ENCODE measurements at regions not wholly inside any gene's neighbourhood (a gene's known extent, or its start where the extent isn't known, plus 50 kb on each side); places are given as distances from the start of the nearest gene placed in this dataset.

- H3K4me3 ChIP-seq (ENCODE audit: low read depth, low read length), result no peak overlapping the region
- TF ChIP-seq CTCF (conservative IDR thresholded peaks at IDR 0.05; ENCODE audit: low read depth, low read length), result no peak
- DNase-seq (ENCODE audit: low read depth), result no peak
Observed at GRCh38 chr11:20293992-20294391, 69.5 kb upstream of the HTATIP2 start.

- no peak for TF ChIP-seq CTCF (conservative IDR thresholded peaks at IDR 0.05; ENCODE audit: low read depth, low read length)
- no peak for DNase-seq (ENCODE audit: low read depth)
- no peak overlapping the region for H3K4me3 ChIP-seq (ENCODE audit: low read depth, low read length)
Observed at GRCh38 chr11:20293531-20293930, 70.0 kb upstream of the HTATIP2 start.

GRCh38 chr11:20289732-20290131 lies 73.8 kb upstream of the HTATIP2 start:
- no peak for TF ChIP-seq CTCF (conservative IDR thresholded peaks at IDR 0.05; ENCODE audit: low read depth, low read length)
- DNase-seq (ENCODE audit: low read depth), result no peak
- no peak overlapping the region for H3K4me3 ChIP-seq (ENCODE audit: low read depth, low read length)

GRCh38 chr11:20283475-20283874 lies 80.0 kb upstream of the HTATIP2 start:
- no peak for TF ChIP-seq CTCF (conservative IDR thresholded peaks at IDR 0.05; ENCODE audit: low read depth, low read length)
- no peak overlapping the region for H3K4me3 ChIP-seq (ENCODE audit: low read depth, low read length)
- no peak for DNase-seq (ENCODE audit: low read depth)

- no peak for DNase-seq (ENCODE audit: low read depth)
- H3K4me3 ChIP-seq (ENCODE audit: low read depth, low read length), result no peak overlapping the region
- no peak for TF ChIP-seq CTCF (conservative IDR thresholded peaks at IDR 0.05; ENCODE audit: low read depth, low read length)
Observed at GRCh38 chr11:20278727-20279126, 84.8 kb upstream of the HTATIP2 start.

GRCh38 chr11:20277014-20277413 lies 86.5 kb upstream of the HTATIP2 start:
- H3K4me3 ChIP-seq (ENCODE audit: low read depth, low read length), result no peak overlapping the region
- TF ChIP-seq CTCF (conservative IDR thresholded peaks at IDR 0.05; ENCODE audit: low read depth, low read length), result no peak
- no peak for DNase-seq (ENCODE audit: low read depth)

GRCh38 chr11:20275987-20276965 lies 87.2 kb upstream of the HTATIP2 start:
- no peak for TF ChIP-seq CTCF (conservative IDR thresholded peaks at IDR 0.05; ENCODE audit: low read depth, low read length)

More at GRCh38 chr11:20275987-20276965, 87.2 kb upstream of the HTATIP2 start:
- DNase-seq (ENCODE audit: low read depth), result no peak
- no peak overlapping the region for H3K4me3 ChIP-seq (ENCODE audit: low read depth, low read length)
